ENCODE measurements at regions not wholly inside any gene's neighbourhood (a gene's known extent, or its start where the extent isn't known, plus 50 kb on each side); places are given as distances from the start of the nearest gene placed in this dataset.

GRCh38 chr1:8170059-8170835 is 144.1 kb upstream of the ERRFI1 start (continued):
- TF ChIP-seq PRDM15 (CRISPR knock-in tag; IDR thresholded peaks at IDR 0.05) (no peak), GMEB2 (CRISPR knock-in tag; IDR thresholded peaks at IDR 0.05; ENCODE audit: low read depth) (no peak), THAP8 (CRISPR knock-in tag; IDR thresholded peaks at IDR 0.05; ENCODE audit: borderline replicate concordance) (no peak), ZNF737 (CRISPR knock-in tag; IDR thresholded peaks at IDR 0.05; ENCODE audit: borderline replicate concordance) (no peak), TMF1 (CRISPR knock-in tag; IDR thresholded peaks at IDR 0.05; ENCODE audit: low read depth) (no peak), TOE1 (CRISPR knock-in tag; IDR thresholded peaks at IDR 0.05) (no peak), CBX5 (CRISPR knock-in tag; IDR thresholded peaks at IDR 0.05; ENCODE audit: borderline replicate concordance) (no peak), HNRNPL (IDR thresholded peaks at IDR 0.05; ENCODE audit: low read depth, low read length) (0 out of 2 replicates have a peak, but pooled peaks have one; percentile 69), FOXA3 (CRISPR knock-in tag; IDR thresholded peaks at IDR 0.05) (peak; percentile 81), NBN (conservative IDR thresholded peaks at IDR 0.05) (no peak), ZNF670 (CRISPR knock-in tag; IDR thresholded peaks at IDR 0.05; ENCODE audit: borderline replicate concordance) (0 out of 2 replicates have a peak, but pooled peaks have one; percentile 2), MATR3 (CRISPR knock-in tag; IDR thresholded peaks at IDR 0.05) (no peak), ATF3 (CRISPR knock-in tag; IDR thresholded peaks at IDR 0.05) (no peak), ZNF720 (CRISPR knock-in tag; IDR thresholded peaks at IDR 0.05) (no peak), HOXA5 (CRISPR knock-in tag; IDR thresholded peaks at IDR 0.05) (no peak), KLF12 (CRISPR knock-in tag; IDR thresholded peaks at IDR 0.05; ENCODE audit: borderline replicate concordance) (no peak), SNRNP70 (IDR thresholded peaks at IDR 0.05; ENCODE audit: low read depth, low read length) (no peak), ATF1 (CRISPR knock-in tag; IDR thresholded peaks at IDR 0.05) (no peak), NPAS2 (CRISPR knock-in tag; IDR thresholded peaks at IDR 0.05; ENCODE audit: borderline replicate concordance) (no peak), ZFY (CRISPR knock-in tag; IDR thresholded peaks at IDR 0.05) (peak; percentile 84)
- TF ChIP-seq, protein P1, sequence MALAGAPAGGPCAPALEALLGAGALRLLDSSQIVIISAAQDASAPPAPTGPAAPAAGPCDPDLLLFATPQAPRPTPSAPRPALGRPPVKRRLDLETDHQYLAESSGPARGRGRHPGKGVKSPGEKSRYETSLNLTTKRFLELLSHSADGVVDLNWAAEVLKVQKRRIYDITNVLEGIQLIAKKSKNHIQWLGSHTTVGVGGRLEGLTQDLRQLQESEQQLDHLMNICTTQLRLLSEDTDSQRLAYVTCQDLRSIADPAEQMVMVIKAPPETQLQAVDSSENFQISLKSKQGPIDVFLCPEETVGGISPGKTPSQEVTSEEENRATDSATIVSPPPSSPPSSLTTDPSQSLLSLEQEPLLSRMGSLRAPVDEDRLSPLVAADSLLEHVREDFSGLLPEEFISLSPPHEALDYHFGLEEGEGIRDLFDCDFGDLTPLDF (CRISPR knock-in tag; IDR thresholded peaks at IDR 0.05): no peak
- TF ChIP-seq, protein P2, sequence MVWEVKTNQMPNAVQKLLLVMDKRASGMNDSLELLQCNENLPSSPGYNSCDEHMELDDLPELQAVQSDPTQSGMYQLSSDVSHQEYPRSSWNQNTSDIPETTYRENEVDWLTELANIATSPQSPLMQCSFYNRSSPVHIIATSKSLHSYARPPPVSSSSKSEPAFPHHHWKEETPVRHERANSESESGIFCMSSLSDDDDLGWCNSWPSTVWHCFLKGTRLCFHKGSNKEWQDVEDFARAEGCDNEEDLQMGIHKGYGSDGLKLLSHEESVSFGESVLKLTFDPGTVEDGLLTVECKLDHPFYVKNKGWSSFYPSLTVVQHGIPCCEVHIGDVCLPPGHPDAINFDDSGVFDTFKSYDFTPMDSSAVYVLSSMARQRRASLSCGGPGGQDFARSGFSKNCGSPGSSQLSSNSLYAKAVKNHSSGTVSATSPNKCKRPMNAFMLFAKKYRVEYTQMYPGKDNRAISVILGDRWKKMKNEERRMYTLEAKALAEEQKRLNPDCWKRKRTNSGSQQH (CRISPR knock-in tag; IDR thresholded peaks at IDR 0.05; ENCODE audit: low read depth): no peak
